ENCODE measurements at regions not wholly inside any gene's neighbourhood (a gene's known extent, or its start where the extent isn't known, plus 50 kb on each side); places are given as distances from the start of the nearest gene placed in this dataset.

GRCh38 chr2:62313449-62314227 lies 117.7 kb downstream of the B3GNT2 start:
- Mint-ChIP-seq H3K27me3 (no peaks in the 10 kb centered on the region), H3K9me3 (no peaks in the 10 kb centered on the region), H3K27ac (peak overlapping the region; percentile 84), H3K36me3 (peaks cover 13% of the 10 kb centered on the region), H3K4me3 (peak overlapping the region; percentile 62), H3K4me1 (peaks cover 46% of the 10 kb centered on the region)
- DNase-seq, result peak; percentile 74

- Mint-ChIP-seq H3K27ac (peak overlapping the region; percentile 96), H3K4me1 (peaks cover 75% of the 10 kb centered on the region), H3K9me3 (no peaks in the 10 kb centered on the region), H3K27me3 (peaks cover 3% of the 10 kb centered on the region), H3K4me3 (peak overlapping the region; percentile 67), H3K36me3 (peaks cover 14% of the 10 kb centered on the region)
- DNase-seq, result peak; percentile 53
These were observed 113.7 kb downstream of the B3GNT2 start for GRCh38 chr2:62309465-62310091.

- H3K27me3 Mint-ChIP-seq, result peaks cover 3% of the 10 kb centered on the region
- DNase-seq, result no peak
- peaks cover 19% of the 10 kb centered on the region for H3K36me3 Mint-ChIP-seq
- peaks cover 2% of the 10 kb centered on the region for H3K9me3 Mint-ChIP-seq
- H3K4me1 Mint-ChIP-seq, result peaks cover 75% of the 10 kb centered on the region
- H3K27ac Mint-ChIP-seq, result peak overlapping the region; percentile 96
- no peak overlapping the region for H3K4me3 Mint-ChIP-seq
These were observed 113.2 kb downstream of the B3GNT2 start for GRCh38 chr2:62309081-62309464.

- Mint-ChIP-seq H3K4me1 (peaks cover 79% of the 10 kb centered on the region), H3K4me3 (peak overlapping the region; percentile 61), H3K27ac (peak overlapping the region; percentile 100)
These were observed 111.8 kb downstream of the B3GNT2 start for GRCh38 chr2:62307469-62308389.

DNA sequence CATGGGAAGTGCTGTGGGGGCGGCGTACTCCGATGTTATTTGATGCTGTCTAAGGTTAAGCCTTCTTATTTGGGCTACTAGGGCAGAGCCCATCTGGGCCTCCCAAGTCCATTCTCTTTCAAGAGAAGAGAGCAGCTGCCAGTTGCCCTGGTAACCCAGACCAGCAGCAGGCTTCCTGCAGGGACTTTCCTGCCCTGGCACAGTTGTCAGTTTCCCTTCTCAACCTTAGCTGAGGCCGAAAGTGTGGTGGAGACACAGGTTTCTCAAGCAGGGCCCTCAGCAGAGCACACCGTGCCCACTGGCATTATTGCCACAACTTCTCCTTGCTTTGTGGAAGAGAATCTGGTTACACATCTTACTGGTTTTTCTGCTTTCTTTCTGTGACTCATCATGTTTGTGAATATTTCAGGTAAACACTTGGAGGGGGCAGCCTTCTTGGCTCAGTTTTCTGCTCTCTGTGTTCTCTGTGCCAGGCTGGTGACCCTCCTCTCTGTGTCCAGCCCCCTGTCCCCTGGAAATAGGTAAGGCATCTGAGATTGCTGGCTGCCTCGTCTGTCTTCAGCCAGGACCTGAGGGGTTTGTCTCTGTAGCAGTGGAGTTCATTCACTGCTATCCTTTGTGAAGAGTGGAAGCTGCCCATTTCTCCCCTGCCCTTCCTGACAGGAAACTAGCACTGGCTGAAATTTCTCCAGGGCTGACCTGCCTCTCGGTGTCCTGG lies 111.0 kb downstream of the B3GNT2 start:
- peaks cover 86% of the 10 kb centered on the region for H3K4me1 Mint-ChIP-seq
- peaks cover 3% of the 10 kb centered on the region for H3K27me3 Mint-ChIP-seq
- H3K36me3 Mint-ChIP-seq, result peaks cover 26% of the 10 kb centered on the region
- H3K27ac Mint-ChIP-seq, result peak overlapping the region; percentile 100
- peaks cover 4% of the 10 kb centered on the region for H3K9me3 Mint-ChIP-seq
- DNase-seq, result peak; percentile 75
- peak overlapping the region; percentile 61 for H3K4me3 Mint-ChIP-seq

More at GRCh38 chr2:62307469-62308389, 111.8 kb downstream of the B3GNT2 start:
- no peak for DNase-seq
- H3K9me3 Mint-ChIP-seq, result peaks cover 3% of the 10 kb centered on the region
- peaks cover 3% of the 10 kb centered on the region for H3K27me3 Mint-ChIP-seq
- H3K36me3 Mint-ChIP-seq, result peaks cover 26% of the 10 kb centered on the region

- Mint-ChIP-seq H3K36me3 (peaks cover 20% of the 10 kb centered on the region), H3K27me3 (peaks cover 3% of the 10 kb centered on the region), H3K27ac (peak overlapping the region; percentile 100), H3K4me3 (peak overlapping the region; percentile 70), H3K4me1 (peaks cover 90% of the 10 kb centered on the region), H3K9me3 (peaks cover 4% of the 10 kb centered on the region)
- DNase-seq, result peak; percentile 90
These were observed 109.7 kb downstream of the B3GNT2 start for GRCh38 chr2:62305421-62306176.

DNA sequence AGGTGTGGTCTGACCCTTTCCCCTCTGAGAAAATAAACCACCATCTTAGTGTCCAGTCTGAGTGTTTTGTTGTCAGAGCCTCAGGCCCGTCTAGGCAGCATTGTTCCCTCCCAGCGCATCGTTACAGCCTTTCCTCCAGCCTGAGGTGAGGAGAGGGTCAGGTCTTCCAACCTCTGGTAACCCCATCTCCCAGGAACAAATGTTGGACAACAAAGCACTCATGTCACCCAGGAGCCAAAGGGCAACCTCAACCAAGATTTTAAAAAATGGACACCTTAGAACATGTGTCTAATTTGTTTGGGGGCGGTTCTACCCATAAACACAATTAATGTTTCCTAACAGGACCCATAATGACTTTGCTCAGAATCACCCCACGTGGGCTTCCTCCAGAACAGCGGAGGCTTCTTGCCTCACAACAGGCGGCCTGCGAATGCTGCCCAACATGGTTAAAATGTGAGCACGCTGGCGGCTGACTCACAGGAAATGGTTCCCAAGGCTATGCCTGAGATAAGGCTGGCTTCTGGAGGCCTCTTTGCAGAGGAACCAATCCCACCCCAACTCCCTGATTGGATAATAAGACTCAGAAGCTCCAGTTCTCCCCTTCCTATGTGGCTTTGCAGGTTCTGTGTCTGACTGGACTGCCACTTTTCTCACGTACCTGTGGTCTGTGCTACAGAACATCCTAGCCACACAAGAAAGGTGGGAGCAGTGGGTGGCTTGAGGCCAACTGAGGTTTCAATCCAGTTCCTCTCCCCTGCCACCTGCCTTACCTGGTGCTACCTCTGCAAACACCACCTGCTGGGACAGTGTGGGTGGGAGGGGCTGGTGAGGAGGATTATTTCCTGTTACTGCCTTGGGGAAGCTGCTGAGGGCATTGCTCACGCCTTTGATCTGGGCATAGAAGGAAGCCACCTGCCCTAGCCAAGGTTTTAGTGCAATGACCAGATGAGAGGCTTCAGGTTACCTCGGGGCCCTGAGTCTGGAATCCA lies 108.8 kb downstream of the B3GNT2 start:
- Mint-ChIP-seq H3K9me3 (peaks cover 4% of the 10 kb centered on the region), H3K27me3 (peaks cover 3% of the 10 kb centered on the region), H3K4me3 (peak overlapping the region; percentile 67), H3K27ac (peak overlapping the region; percentile 100), H3K36me3 (peaks cover 20% of the 10 kb centered on the region), H3K4me1 (peaks cover 84% of the 10 kb centered on the region)
- peak; percentile 78 for DNase-seq

DNA sequence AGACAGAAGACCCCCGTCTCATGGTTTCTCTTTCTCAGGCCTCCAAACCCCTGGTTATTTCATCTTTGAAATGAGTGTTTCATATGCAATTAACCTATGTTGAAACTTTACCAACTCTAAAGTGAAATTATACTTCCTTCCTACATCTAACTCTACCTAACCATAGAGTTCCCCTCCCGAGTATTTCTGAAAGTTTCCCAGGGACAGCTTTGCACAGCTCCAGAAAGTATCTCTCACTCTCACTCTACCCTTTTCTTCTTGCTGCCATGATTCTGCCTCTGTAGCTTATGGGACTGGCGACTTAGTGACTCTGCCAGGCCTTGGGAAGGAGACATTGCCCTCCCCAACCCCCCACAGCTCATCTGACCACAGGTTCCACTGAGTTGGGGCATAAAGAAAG lies 107.9 kb downstream of the B3GNT2 start:
- H3K4me1 Mint-ChIP-seq, result peaks cover 79% of the 10 kb centered on the region
- peaks cover 3% of the 10 kb centered on the region for H3K27me3 Mint-ChIP-seq
- peak overlapping the region; percentile 67 for H3K4me3 Mint-ChIP-seq
- H3K9me3 Mint-ChIP-seq, result peaks cover 4% of the 10 kb centered on the region
- peak overlapping the region; percentile 100 for H3K27ac Mint-ChIP-seq
- H3K36me3 Mint-ChIP-seq, result peaks cover 13% of the 10 kb centered on the region
- DNase-seq, result no peak

GRCh38 chr2:62302631-62303435 lies 106.9 kb downstream of the B3GNT2 start:
- Mint-ChIP-seq H3K4me3 (peak overlapping the region; percentile 67), H3K27me3 (peaks cover 3% of the 10 kb centered on the region), H3K9me3 (peaks cover 4% of the 10 kb centered on the region), H3K4me1 (peaks cover 71% of the 10 kb centered on the region), H3K27ac (peak overlapping the region; percentile 100), H3K36me3 (peaks cover 12% of the 10 kb centered on the region)
- DNase-seq, result no peak

DNA sequence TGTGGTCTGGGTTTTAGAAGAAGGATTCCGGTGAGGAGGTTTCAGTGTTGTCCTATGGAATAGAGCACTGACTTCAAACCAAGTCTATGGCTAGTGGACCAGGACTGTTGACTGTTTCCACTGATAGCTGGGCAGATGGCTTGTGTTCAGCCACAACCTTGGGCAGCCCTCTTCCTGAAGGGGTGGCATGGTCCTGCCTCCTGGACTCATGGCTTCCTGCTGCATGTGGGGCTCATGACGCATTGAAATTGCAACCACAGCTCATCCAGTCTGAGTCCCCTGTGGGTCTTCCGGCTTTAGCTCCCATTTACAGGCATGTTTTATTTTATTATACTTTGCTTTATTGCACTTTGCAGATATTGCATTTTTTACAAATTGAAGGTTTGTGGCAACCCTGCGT lies 105.0 kb downstream of the B3GNT2 start:
- H3K27ac Mint-ChIP-seq, result peak overlapping the region; percentile 16
- peaks cover 55% of the 10 kb centered on the region for H3K4me1 Mint-ChIP-seq
- DNase-seq, result no peak
- H3K9me3 Mint-ChIP-seq, result peaks cover 4% of the 10 kb centered on the region
- H3K36me3 Mint-ChIP-seq, result peaks cover 12% of the 10 kb centered on the region
- no peak overlapping the region for H3K4me3 Mint-ChIP-seq
- H3K27me3 Mint-ChIP-seq, result peaks cover 3% of the 10 kb centered on the region

GRCh38 chr2:62297624-62298010 lies 101.7 kb downstream of the B3GNT2 start:
- Mint-ChIP-seq H3K4me3 (no peak overlapping the region), H3K36me3 (no peaks in the 10 kb centered on the region), H3K27me3 (no peaks in the 10 kb centered on the region), H3K9me3 (peaks cover 1% of the 10 kb centered on the region), H3K4me1 (peaks cover 25% of the 10 kb centered on the region), H3K27ac (no peak overlapping the region)
- DNase-seq, result no peak

DNA sequence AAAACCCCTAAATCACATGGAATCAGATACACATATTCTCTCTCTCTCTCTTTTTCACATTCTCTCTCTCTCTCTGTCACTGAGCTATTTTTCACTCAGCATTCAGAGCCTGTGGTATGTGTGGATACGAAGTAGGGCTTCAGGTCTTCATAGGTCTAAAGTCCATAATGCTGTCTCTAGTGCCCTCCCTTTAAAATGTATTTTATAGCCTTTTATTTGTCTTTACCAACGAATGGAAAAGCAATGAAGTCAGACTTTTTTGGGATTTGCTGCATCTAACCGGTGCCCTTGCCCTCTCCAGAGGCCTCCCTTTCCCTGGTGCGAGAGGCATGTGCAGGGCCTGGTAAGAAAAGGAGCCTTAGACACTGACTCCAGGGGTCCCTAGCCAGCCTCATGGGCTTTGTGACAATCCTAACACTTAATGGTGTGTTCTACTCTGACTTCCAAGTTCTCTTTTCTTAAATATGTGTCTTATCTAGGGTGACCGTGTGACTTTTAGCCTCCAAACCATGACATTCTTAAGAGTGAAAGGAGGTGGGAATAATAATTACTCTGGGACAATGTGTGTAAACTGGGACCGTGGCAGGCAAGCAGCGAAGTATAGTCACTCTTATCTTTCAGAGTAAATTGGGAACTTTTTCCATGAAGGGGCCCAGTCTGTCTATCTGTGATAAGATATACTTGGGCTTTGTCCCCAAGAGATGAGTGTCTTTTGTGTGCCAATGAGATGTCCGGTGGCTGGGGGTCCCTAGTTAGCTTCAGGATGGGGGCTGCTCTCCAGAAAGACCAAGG lies 101.1 kb downstream of the B3GNT2 start:
- no peak overlapping the region for H3K27ac Mint-ChIP-seq
- H3K9me3 Mint-ChIP-seq, result no peaks in the 10 kb centered on the region
- no peak for DNase-seq
- H3K36me3 Mint-ChIP-seq, result no peaks in the 10 kb centered on the region
- no peaks in the 10 kb centered on the region for H3K27me3 Mint-ChIP-seq
- H3K4me1 Mint-ChIP-seq, result peaks cover 21% of the 10 kb centered on the region
- no peak overlapping the region for H3K4me3 Mint-ChIP-seq

All from activated naive CD8-positive, alpha-beta T cell treated with anti-CD3 and anti-CD28 coated beads for 36 hours (primary cell).